ENCODE measurements at regions not wholly inside any gene's neighbourhood (a gene's known extent, or its start where the extent isn't known, plus 50 kb on each side); places are given as distances from the start of the nearest gene placed in this dataset.

GRCh38 chr10:61548364-61548763 is 95.2 kb upstream of the TMEM26 start:
- no peak for DNase-seq (ENCODE audit: low spot score)
- no peak for ATAC-seq (ENCODE audit: insufficient number of reproducible peaks, low FRiP score, low read depth)
- no peak for TF ChIP-seq CTCF (IDR thresholded peaks at IDR 0.05)
- no peak overlapping the region for H3K4me3 ChIP-seq
- H3K27ac ChIP-seq = no peak overlapping the region
- H3K27me3 ChIP-seq (replicated peaks; ENCODE audit: insufficient read depth) = no peaks in the 10 kb centered on the region
- no peaks in the 10 kb centered on the region for H3K36me3 ChIP-seq
- H3K4me1 ChIP-seq (ENCODE audit: control insufficient read depth in 1 of 2, low read depth in 2 of 2) = no peaks in the 10 kb centered on the region
- no peaks in the 10 kb centered on the region for H3K9me3 ChIP-seq

- H3K27me3 ChIP-seq (replicated peaks; ENCODE audit: insufficient read depth) = no peaks in the 10 kb centered on the region
- H3K4me1 ChIP-seq (ENCODE audit: control insufficient read depth in 1 of 2, low read depth in 2 of 2) = no peaks in the 10 kb centered on the region
- no peaks in the 10 kb centered on the region for H3K9me3 ChIP-seq
- ATAC-seq (ENCODE audit: insufficient number of reproducible peaks, low FRiP score, low read depth) = no peak
- DNase-seq (ENCODE audit: low spot score) = no peak
- no peak for TF ChIP-seq CTCF (IDR thresholded peaks at IDR 0.05)
- no peaks in the 10 kb centered on the region for H3K36me3 ChIP-seq
- H3K4me3 ChIP-seq = no peak overlapping the region
- H3K27ac ChIP-seq = no peak overlapping the region
Measured at GRCh38 chr10:61547297-61547696, 94.1 kb upstream of the TMEM26 start.

- no peak for TF ChIP-seq CTCF (IDR thresholded peaks at IDR 0.05)
- Histone ChIP-seq H3K4me3 (no peak overlapping the region), H3K36me3 (no peaks in the 10 kb centered on the region), H3K4me1 (ENCODE audit: control insufficient read depth in 1 of 2, low read depth in 2 of 2) (no peaks in the 10 kb centered on the region), H3K27me3 (replicated peaks; ENCODE audit: insufficient read depth) (no peaks in the 10 kb centered on the region), H3K9me3 (no peaks in the 10 kb centered on the region), H3K27ac (no peak overlapping the region)
- DNase-seq (ENCODE audit: low spot score) (no peak), ATAC-seq (ENCODE audit: insufficient number of reproducible peaks, low FRiP score, low read depth) (no peak)
Measured at GRCh38 chr10:61545170-61545569, 92.0 kb upstream of the TMEM26 start.

DNA sequence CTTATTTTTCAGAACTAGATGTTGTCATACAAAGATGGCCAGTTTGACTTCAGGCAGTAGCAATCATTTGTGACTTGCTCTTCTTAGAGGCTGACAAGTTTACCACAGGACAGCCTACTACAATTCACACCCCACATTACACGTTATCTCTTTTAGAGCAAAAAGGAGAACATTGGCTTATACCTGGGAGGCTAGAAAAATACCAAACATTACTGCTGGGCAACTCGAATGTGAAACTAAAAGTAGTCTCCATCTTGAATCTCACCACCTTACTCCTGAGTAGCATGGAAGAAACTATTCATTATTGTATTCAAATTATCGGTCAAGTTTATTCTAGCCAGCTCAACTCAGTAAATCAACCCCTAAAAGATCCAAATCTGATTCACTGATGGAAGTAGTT is 90.7 kb upstream of the TMEM26 start:
- ATAC-seq (ENCODE audit: insufficient number of reproducible peaks, low FRiP score, low read depth) = no peak

GRCh38 chr10:61542596-61542995 is 89.4 kb upstream of the TMEM26 start:
- ATAC-seq (ENCODE audit: insufficient number of reproducible peaks, low FRiP score, low read depth) = no peak
- no peak for TF ChIP-seq CTCF (IDR thresholded peaks at IDR 0.05)
- H3K27me3 ChIP-seq (replicated peaks; ENCODE audit: insufficient read depth) = no peaks in the 10 kb centered on the region

More for the DNA sequence above, 90.7 kb upstream of the TMEM26 start:
- Histone ChIP-seq H3K36me3 (no peaks in the 10 kb centered on the region), H3K4me3 (no peak overlapping the region), H3K27me3 (replicated peaks; ENCODE audit: insufficient read depth) (no peaks in the 10 kb centered on the region), H3K9me3 (no peaks in the 10 kb centered on the region), H3K4me1 (ENCODE audit: control insufficient read depth in 1 of 2, low read depth in 2 of 2) (no peaks in the 10 kb centered on the region), H3K27ac (no peak overlapping the region)
- DNase-seq (ENCODE audit: low spot score) = no peak
- no peak for TF ChIP-seq CTCF (IDR thresholded peaks at IDR 0.05)

More at GRCh38 chr10:61542596-61542995, 89.4 kb upstream of the TMEM26 start:
- no peak for DNase-seq (ENCODE audit: low spot score)
- H3K27ac ChIP-seq = no peak overlapping the region
- H3K9me3 ChIP-seq = no peaks in the 10 kb centered on the region
- H3K4me1 ChIP-seq (ENCODE audit: control insufficient read depth in 1 of 2, low read depth in 2 of 2) = no peaks in the 10 kb centered on the region
- no peaks in the 10 kb centered on the region for H3K36me3 ChIP-seq
- no peak overlapping the region for H3K4me3 ChIP-seq
